ENCODE measurements at regions not wholly inside any gene's neighbourhood (a gene's known extent, or its start where the extent isn't known, plus 50 kb on each side); places are given as distances from the start of the nearest gene placed in this dataset.

GRCh38 chr4:135804785-135805184 lies 1603.2 kb upstream of the PABPC4L start:
- no peak for TF ChIP-seq CTCF (IDR thresholded peaks at IDR 0.05)
- no peak for TF ChIP-seq ZFX (IDR thresholded peaks at IDR 0.05; ENCODE audit: borderline replicate concordance)
